Mesothelial cell of epicardium (in vitro differentiated cells): ENCODE measurements at regions not wholly inside any gene's neighbourhood (a gene's known extent, or its start where the extent isn't known, plus 50 kb on each side); places are given as distances from the start of the nearest gene placed in this dataset.

Experiments used
- DNase-seq, 2 experiments: peaks; one replicate each; pipeline ENCODE4 v3.0.0; 2021; ENCODE audit warnings: low spot score in 2 of 2; ENCODE audit not compliant: unreplicated experiment in 2 of 2
- H3K27ac Mint-ChIP-seq: 2 replicates; pipeline ENCODE4 v1.8.0; 2021; ENCODE audit warnings: mixed read lengths
- H3K27me3 Mint-ChIP-seq: 2 replicates; pipeline ENCODE4 v1.8.0; 2021; ENCODE audit warnings: low read depth, mixed read lengths
- H3K36me3 Mint-ChIP-seq: 2 replicates; pipeline ENCODE4 v1.8.0; 2021; ENCODE audit warnings: mixed read lengths
- H3K4me1 Mint-ChIP-seq: 2 replicates; pipeline ENCODE4 v1.8.0; 2021; ENCODE audit warnings: mixed read lengths
- H3K4me3 Mint-ChIP-seq: 2 replicates; pipeline ENCODE4 v1.8.0; 2021; ENCODE audit warnings: mild to moderate bottlenecking, moderate library complexity, mixed read lengths
- H3K9me3 Mint-ChIP-seq: 2 replicates; pipeline ENCODE4 v1.8.0; 2021; ENCODE audit warnings: mixed read lengths
- CTCF ChIP-seq: fragments of 200-600 bp; sonication (generic); IDR thresholded peaks from one replicate; pipeline ENCODE4 v1.5.0; 2021; ENCODE audit warnings: antibody characterized with exemption; ENCODE audit not compliant: unreplicated experiment

DNA sequence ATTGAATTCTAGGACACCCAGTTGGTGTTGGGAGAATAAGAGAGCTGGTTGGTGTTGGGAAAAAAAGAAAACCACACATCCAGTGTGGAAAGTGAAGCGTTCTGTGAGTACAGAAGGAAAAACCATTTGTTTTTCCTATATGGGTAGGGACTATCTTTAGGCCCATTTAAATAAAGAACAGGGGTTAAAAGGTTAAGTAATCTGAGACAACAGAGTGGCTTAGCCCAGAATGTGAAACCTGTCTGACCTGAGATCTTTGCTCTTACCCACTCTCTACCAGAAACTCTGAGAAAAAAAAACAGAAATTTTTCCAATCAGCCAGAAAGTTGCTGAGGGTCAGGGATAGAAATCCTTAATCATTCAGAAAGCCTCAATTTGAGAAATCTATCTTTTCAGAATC lies 59.8 kb upstream of the LRRC55 start:
- no peak for TF ChIP-seq CTCF
- peaks cover 49% of the 10 kb centered on the region for H3K4me1 Mint-ChIP-seq
- H3K36me3 Mint-ChIP-seq, result no peaks in the 10 kb centered on the region
- no peak overlapping the region for H3K4me3 Mint-ChIP-seq
- no peak for DNase-seq
- H3K27me3 Mint-ChIP-seq, result no peaks in the 10 kb centered on the region
- H3K9me3 Mint-ChIP-seq, result peaks cover 5% of the 10 kb centered on the region
- peak overlapping the region; percentile 91 for H3K27ac Mint-ChIP-seq

GRCh38 chr11:57123590-57123989 lies 58.2 kb upstream of the LRRC55 start:
- peaks cover 52% of the 10 kb centered on the region for H3K4me1 Mint-ChIP-seq
- TF ChIP-seq CTCF, result no peak
- H3K27me3 Mint-ChIP-seq, result no peaks in the 10 kb centered on the region
- no peak for DNase-seq
- no peaks in the 10 kb centered on the region for H3K36me3 Mint-ChIP-seq
- H3K4me3 Mint-ChIP-seq, result no peak overlapping the region
- no peaks in the 10 kb centered on the region for H3K9me3 Mint-ChIP-seq
- no peak overlapping the region for H3K27ac Mint-ChIP-seq

GRCh38 chr11:57124505-57124904 lies 57.2 kb upstream of the LRRC55 start:
- Mint-ChIP-seq H3K4me3 (no peak overlapping the region), H3K36me3 (no peaks in the 10 kb centered on the region), H3K4me1 (peaks cover 52% of the 10 kb centered on the region), H3K9me3 (no peaks in the 10 kb centered on the region), H3K27ac (peak overlapping the region; percentile 38), H3K27me3 (no peaks in the 10 kb centered on the region)
- no peak for DNase-seq
- TF ChIP-seq CTCF, result no peak

GRCh38 chr11:57124917-57125316 lies 56.8 kb upstream of the LRRC55 start:
- TF ChIP-seq CTCF, result no peak
- H3K27ac Mint-ChIP-seq, result no peak overlapping the region
- DNase-seq, result no peak
- H3K36me3 Mint-ChIP-seq, result no peaks in the 10 kb centered on the region
- H3K4me3 Mint-ChIP-seq, result no peak overlapping the region
- no peaks in the 10 kb centered on the region for H3K27me3 Mint-ChIP-seq
- H3K9me3 Mint-ChIP-seq, result no peaks in the 10 kb centered on the region
- H3K4me1 Mint-ChIP-seq, result peaks cover 52% of the 10 kb centered on the region

GRCh38 chr11:57126766-57127400 lies 54.9 kb upstream of the LRRC55 start:
- Mint-ChIP-seq H3K36me3 (no peaks in the 10 kb centered on the region), H3K9me3 (no peaks in the 10 kb centered on the region), H3K4me1 (peaks cover 40% of the 10 kb centered on the region), H3K4me3 (no peak overlapping the region), H3K27me3 (no peaks in the 10 kb centered on the region), H3K27ac (no peak overlapping the region)
- no peak for TF ChIP-seq CTCF
- DNase-seq, result no peak
